CD4-positive, alpha-beta T cell treated with Interleukin-6 for 4 hours (primary cell): ENCODE measurements at regions not wholly inside any gene's neighbourhood (a gene's known extent, or its start where the extent isn't known, plus 50 kb on each side); places are given as distances from the start of the nearest gene placed in this dataset.
"Not testable (repeated sequence)": the region's sequence is repeated elsewhere in the genome, so short reads cannot be mapped to it uniquely, and the experiment has no call there.

Source experiments
- DNase-seq: peaks from one replicate; pipeline ENCODE4 v3.0.0-alpha.2; 2020; ENCODE audit warnings: mixed read lengths

GRCh38 chr12:127125607-127126259 is 1141.2 kb upstream of the TMEM132C start:
- no peak for DNase-seq

DNA sequence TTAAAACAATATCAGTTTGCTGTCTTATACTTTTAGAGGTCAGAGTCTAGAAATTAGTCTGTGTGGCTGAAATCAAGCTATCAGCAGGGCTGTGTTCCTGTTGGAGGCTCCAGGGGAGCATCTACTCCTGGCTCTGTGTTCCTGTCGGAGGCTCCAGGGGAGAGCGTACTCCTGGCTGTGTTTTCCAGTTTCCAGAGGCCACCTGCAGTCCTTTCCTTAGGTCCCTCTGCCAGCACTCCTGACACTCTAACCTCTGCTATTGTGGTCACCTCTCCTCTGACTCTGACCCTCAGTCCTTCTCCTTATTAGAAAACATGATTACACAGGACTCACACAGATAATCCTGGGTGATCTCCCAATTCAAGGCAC is 1140.7 kb upstream of the TMEM132C start:
- DNase-seq, result no peak

DNA sequence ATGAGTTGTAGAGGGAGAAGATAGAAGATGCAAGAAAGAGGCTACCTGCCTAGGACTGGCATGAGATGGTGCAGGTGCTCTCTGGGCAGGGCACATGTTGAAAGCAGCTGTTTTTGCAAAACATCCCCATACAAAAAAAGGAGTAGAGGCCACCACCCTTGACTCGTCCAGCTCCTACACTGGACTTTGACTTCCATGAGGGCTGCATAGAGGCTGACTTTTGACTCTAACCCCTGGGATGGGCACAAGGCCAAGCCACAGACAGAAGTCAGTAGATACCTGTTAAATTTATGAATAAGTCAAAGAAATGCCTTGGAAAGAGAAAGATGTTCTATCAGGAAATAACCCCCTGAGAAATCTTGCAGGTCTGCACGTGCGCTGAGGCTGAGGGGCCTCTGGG is 1139.1 kb upstream of the TMEM132C start:
- DNase-seq, result no peak

GRCh38 chr12:127130506-127131124 is 1136.4 kb upstream of the TMEM132C start:
- no peak for DNase-seq

DNA sequence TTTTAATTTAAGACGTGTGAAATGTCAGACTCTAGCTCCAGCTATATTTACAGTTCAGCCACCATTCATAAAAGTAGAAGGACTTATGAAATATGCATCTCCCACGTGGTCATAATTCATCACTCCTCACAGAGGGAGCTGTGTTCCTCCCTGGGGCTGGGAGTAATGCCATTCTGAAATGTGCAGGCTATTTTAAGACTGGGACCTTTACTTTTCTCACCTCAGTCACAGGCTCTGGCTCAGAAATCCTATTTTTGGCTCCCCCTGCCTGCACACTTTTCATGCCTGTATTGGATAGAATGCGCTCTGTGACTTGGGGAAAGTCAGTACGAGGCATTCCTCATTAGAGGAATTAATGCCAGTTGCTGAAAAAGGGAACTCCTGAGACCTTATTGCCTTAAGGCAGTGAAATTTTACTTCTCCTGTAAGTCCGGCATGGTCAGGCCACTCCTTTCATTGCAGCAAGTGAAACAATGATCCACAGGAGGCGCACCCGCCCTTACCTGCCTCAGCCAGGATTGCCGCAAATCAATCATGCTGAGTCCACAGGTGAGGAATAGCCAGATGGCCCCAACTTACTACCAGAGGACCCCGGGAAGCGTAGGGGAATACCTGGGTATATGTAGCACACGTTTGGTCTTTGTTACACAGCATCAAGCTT is 1133.2 kb upstream of the TMEM132C start:
- no peak for DNase-seq

GRCh38 chr12:127140864-127141484 is 1126.0 kb upstream of the TMEM132C start:
- DNase-seq, result not testable (repeated sequence)

DNA sequence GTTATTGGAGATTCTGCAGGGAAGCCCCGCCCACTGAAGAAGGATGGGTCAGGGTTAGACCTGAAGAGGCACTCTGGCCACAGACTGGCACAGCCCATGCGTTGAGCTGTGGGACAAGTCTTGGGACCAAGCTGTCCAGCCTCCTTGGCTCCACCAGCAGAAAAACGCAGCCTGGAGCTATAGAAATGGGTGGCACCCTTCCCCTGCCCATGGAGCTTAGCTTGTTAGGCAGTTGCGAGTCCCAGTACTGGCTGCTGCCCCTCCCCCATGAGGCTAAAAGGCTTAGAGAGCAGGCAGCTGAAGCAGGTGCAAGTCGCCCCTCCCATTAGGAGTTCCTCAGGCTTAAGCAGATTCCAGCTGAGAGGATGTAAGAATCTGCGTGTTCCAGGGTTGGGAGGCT is 1124.0 kb upstream of the TMEM132C start:
- no peak for DNase-seq

DNA sequence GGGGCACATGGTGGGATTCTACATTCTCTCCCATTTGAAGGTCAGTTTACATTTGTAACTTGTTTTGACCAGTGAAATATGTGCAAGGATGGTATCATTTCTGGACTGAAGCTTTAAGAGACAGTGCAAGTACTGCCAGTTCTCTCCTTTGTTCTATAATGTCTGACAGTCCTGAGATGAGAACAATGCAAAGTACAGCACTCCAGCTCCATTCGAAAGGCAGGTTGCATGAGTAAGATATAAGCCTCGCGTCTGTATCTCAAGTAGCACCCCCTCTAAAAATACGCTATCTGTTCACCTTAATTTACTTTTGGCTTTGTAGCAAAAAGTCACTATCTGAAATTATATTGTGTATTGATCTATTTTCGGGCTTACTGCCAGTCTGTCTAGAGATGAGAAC is 1122.2 kb upstream of the TMEM132C start:
- DNase-seq, result no peak

GRCh38 chr12:127145241-127145928 is 1121.6 kb upstream of the TMEM132C start:
- no peak for DNase-seq

GRCh38 chr12:127145929-127146789 is 1120.8 kb upstream of the TMEM132C start:
- peak; percentile 83 for DNase-seq

DNA sequence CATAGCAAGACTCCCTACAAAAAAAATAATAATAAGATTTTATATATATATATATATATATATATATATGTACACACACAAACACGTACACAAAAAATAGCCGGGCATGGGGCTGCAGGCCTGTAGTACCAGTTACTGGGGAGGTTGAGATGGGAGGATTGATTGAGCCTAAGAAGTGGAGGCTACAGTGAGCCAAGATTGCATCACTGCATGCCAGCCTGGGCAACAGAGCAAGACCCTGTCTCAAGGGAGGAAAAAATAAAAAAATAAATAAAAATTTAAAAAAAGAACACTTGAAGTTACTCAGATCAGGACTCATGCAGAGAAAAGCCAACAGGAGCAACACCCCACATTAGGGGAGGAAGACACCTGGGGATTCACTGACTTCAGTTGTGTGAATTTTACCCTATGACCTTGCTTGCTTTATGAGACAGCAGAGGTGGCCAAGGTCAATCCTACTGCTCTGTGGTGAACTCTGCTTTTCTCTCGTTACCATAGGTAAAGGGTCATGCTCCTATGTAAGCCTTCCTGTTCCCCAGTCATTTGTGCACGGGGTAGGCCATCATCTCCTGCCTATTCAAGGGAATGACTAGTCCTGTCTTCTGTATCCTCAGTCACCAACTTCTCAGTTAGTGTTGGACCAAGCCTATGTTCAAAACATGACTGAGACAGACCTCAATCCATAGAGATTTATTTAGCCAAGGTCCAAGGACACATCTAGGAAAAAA is 1119.8 kb upstream of the TMEM132C start:
- DNase-seq, result no peak

DNA sequence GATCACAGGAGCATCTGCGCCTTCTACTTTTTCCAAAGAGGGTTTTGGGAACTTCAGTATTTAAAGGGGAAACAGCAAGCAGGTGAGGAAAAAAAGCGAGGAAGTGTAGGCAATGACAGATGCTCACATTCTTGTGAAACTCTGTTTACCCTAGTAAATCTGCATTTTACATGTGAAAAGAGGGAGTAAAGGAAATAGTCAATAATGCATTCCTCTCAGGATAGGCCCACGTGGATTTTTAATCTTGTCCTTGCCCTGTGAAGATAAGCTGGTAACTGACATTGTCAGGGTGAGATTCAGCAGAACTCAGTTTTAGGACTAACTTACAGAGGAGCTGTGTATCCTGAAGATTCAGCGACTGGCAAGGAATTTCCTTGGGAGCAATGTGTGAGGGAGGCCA is 1119.2 kb upstream of the TMEM132C start:
- no peak for DNase-seq

DNA sequence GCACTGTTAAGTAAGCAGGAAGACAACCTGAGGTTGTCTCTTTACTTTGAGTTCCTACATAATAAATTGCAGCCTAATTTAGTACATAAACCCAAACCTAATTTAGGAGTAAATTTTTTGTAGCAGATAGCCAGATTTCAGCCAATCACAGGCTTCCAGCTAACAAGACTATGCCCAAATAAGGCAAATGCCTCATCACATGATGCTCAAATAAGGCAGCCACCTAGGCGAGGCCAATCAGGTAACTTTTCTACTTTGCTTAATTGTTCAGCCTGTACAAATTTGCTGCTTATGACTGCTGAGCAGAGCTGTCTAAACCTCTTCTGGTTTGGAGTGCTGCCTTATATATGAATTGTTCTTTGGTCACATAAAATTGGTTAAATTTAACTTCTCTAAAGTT is 1118.7 kb upstream of the TMEM132C start:
- no peak for DNase-seq

GRCh38 chr12:127149226-127149964 is 1117.6 kb upstream of the TMEM132C start:
- no peak for DNase-seq

GRCh38 chr12:127150028-127150427 is 1116.9 kb upstream of the TMEM132C start:
- no peak for DNase-seq

DNA sequence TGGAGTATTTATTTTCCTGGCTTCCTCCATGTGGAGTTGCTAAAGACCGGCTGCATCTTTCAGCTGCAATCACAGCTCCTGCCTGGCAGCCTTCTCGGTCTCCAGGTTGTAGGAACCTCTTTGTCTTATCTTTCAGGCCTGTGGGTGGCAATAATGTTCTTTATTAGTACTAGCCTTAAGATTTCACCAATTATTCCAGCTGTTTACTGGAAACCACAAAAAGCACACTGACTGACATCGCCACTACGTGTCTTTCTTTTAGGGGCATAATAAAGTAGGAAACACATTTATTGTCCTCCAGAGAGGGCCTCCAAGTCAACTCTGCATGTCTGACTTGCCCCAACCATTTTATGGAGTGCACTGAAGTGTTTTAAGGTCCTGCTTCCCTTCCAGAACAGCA is 1116.5 kb upstream of the TMEM132C start:
- no peak for DNase-seq

DNA sequence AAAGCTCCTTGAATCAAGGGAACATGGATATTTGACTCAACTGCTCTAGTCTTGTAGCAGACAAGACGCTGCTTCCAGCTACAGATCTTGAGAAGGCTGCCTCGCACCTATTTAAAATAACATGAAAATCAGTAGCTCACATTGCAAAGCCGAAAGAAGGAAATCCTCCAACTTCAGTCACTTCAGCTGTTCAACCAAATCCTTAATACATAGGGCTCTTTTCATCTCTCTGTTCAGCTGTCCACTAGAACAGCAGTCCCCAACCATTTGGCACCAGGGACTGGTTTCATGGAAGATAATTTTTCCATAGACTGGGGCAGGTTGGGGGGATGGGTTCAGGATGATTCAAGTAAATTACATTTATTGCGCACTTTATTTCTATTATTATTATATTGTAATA is 1116.0 kb upstream of the TMEM132C start:
- no peak for DNase-seq

DNA sequence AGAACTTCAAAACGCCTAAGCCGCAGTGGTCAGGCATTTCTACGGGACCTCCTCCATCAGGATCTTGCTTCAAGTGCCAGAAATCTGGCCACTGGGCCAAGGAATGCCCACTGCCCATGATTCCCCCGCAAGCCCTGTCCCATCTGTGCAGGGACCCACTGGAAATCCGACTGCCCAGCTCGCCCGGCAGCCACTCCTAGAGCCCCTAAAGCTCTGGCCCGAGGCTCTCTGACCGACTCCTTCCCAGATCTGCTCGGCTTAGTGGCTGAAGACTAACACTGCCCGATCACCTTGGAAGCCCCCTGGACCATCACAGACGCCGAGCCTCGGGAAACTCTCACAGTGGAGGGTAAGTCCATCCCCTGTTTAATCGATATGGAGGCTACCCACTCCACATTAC is 1113.0 kb upstream of the TMEM132C start:
- no peak for DNase-seq

- not testable (repeated sequence) for DNase-seq
These were observed 1112.1 kb upstream of the TMEM132C start for GRCh38 chr12:127154830-127155229.

- not testable (repeated sequence) for DNase-seq
These were observed 1110.9 kb upstream of the TMEM132C start for GRCh38 chr12:127155935-127156619.
